ENCODE measurements at regions not wholly inside any gene's neighbourhood (a gene's known extent, or its start where the extent isn't known, plus 50 kb on each side); places are given as distances from the start of the nearest gene placed in this dataset.
"Not testable (repeated sequence)": the region's sequence is repeated elsewhere in the genome, so short reads cannot be mapped to it uniquely, and the experiment has no call there.

GRCh38 chr12:13518034-13518433, 321.5 kb downstream of the EMP1 start:
- intact Hi-C loops (cut with micrococcal nuclease) = not testable (repeated sequence)

- intact Hi-C loops (cut with micrococcal nuclease) = no loop called here
These were observed 313.2 kb downstream of the EMP1 start for GRCh38 chr12:13509740-13510139.

GRCh38 chr12:13505636-13506035, 309.1 kb downstream of the EMP1 start:
- intact Hi-C loops (cut with micrococcal nuclease) = no loop called here

- intact Hi-C loops (cut with micrococcal nuclease) = no loop called here
These were observed 308.7 kb downstream of the EMP1 start for GRCh38 chr12:13505224-13505623.

- intact Hi-C loops (cut with micrococcal nuclease) = no loop called here
These were observed 308.2 kb downstream of the EMP1 start for GRCh38 chr12:13504736-13505135.

GRCh38 chr12:13504074-13504473, 307.5 kb downstream of the EMP1 start:
- intact Hi-C loops (cut with micrococcal nuclease) = no loop called here

GRCh38 chr12:13503094-13503835, 306.7 kb downstream of the EMP1 start:
- intact Hi-C loops (cut with micrococcal nuclease) = no loop called here

- intact Hi-C loops (cut with micrococcal nuclease) = no loop called here
These were observed 302.5 kb downstream of the EMP1 start for GRCh38 chr12:13499008-13499407.

GRCh38 chr12:13496111-13496510, 299.6 kb downstream of the EMP1 start:
- intact Hi-C loops (cut with micrococcal nuclease) = no loop called here

GRCh38 chr12:13489246-13489645, 292.7 kb downstream of the EMP1 start:
- intact Hi-C loops (cut with micrococcal nuclease) = no loop called here

- intact Hi-C loops (cut with micrococcal nuclease) = no loop called here
These were observed 290.8 kb downstream of the EMP1 start for GRCh38 chr12:13487326-13487725.

- intact Hi-C loops (cut with micrococcal nuclease) = no loop called here
These were observed 290.3 kb downstream of the EMP1 start for GRCh38 chr12:13486794-13487193.

GRCh38 chr12:13478650-13479181, 282.2 kb downstream of the EMP1 start:
- intact Hi-C loops (cut with micrococcal nuclease) = no loop called here

GRCh38 chr12:13474381-13474780, 277.9 kb downstream of the EMP1 start:
- intact Hi-C loops (cut with micrococcal nuclease) = no loop called here

- intact Hi-C loops (cut with micrococcal nuclease) = no loop called here
These were observed 276.2 kb downstream of the EMP1 start for GRCh38 chr12:13472690-13473089.

GRCh38 chr12:13471471-13471870, 274.9 kb downstream of the EMP1 start:
- intact Hi-C loops (cut with micrococcal nuclease) = no loop called here

- intact Hi-C loops (cut with micrococcal nuclease) = no loop called here
These were observed 269.1 kb downstream of the EMP1 start for GRCh38 chr12:13465635-13466034.

GRCh38 chr12:13463189-13463588, 266.7 kb downstream of the EMP1 start:
- intact Hi-C loops (cut with micrococcal nuclease) = no loop called here

GRCh38 chr12:13462450-13462849, 265.9 kb downstream of the EMP1 start:
- intact Hi-C loops (cut with micrococcal nuclease) = no loop called here

- intact Hi-C loops (cut with micrococcal nuclease) = no loop called here
These were observed 259.2 kb downstream of the EMP1 start for GRCh38 chr12:13455778-13456144.

- intact Hi-C loops (cut with micrococcal nuclease) = no loop called here
These were observed 258.7 kb downstream of the EMP1 start for GRCh38 chr12:13454991-13455777.

GRCh38 chr12:13452955-13453570, 256.5 kb downstream of the EMP1 start:
- intact Hi-C loops (cut with micrococcal nuclease) = no loop called here

Data from T-helper 1 cell treated with Interleukin-12 subunit alpha and Interleukin-12 subunit beta and Interleukin-4 antibody, amounts not matched to agents 30 ng/mL and 1 ng/mL, for 36 hours (primary cell).